HG02588 (cell line): ENCODE measurements at regions not wholly inside any gene's neighbourhood (a gene's known extent, or its start where the extent isn't known, plus 50 kb on each side); places are given as distances from the start of the nearest gene placed in this dataset.

Experiments
- ATAC-seq: cut with Tn5 transposase; IDR thresholded peaks from one replicate; pipeline ENCODE4 v1.9.1; 2021; ENCODE audit warnings: mild to moderate bottlenecking, moderate library complexity; ENCODE audit not compliant: unreplicated experiment

DNA sequence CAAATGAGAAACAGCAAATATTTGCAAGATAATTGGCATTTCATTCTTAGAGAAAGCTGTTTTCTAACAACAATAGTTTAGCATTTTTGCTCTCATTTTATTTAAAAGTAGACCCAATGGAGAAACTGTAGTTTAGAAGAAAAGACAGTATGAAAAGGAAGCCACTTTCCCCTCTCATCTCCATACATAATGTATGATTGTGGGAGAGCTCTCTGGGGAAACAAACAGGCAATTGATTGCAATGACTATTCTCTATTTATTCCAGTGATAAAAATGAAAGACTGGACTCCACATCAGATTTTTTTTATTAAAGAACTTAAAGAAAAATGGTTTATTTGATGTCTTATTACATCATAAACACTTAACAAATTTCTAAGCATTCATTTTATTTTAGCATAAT lies 116.8 kb upstream of the SASH1 start:
- ATAC-seq: no peak

DNA sequence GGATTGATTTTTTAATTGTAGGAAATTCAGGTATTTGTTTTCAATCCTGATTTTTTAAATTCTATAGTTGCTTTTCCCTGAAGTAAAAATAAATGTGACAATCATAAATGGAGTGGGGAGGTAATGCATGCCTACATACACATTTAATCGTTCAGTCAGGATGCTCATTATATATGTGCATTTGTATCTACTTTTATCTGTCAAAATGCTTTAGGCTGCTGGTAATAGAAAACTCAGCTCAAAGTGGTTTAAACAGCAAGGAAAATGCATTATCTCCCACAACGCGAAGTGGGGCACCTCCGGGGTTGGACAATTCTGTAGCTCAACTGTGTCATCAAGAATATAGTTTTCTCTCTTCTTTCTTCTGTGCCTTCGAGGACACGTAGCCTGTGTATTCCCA lies 116.4 kb upstream of the SASH1 start:
- no peak for ATAC-seq

DNA sequence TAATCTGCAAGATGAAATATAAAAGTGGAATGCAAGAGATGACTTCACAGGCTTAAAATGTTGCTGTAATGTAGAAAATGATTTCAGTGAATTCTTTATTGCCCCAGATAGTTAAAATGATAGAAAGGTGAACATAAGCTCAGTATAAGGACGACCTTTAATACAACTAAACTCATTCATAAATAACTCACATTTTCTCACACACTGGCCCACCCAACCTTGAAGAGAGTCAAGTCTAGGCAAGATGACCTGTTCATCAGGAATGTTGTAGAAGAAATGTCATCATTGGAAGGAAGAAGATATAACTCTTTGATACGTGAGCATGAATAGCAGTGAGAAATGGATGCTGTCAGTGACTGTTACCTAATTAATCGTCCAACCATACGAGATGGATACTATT lies 111.1 kb upstream of the SASH1 start:
- ATAC-seq: no peak

DNA sequence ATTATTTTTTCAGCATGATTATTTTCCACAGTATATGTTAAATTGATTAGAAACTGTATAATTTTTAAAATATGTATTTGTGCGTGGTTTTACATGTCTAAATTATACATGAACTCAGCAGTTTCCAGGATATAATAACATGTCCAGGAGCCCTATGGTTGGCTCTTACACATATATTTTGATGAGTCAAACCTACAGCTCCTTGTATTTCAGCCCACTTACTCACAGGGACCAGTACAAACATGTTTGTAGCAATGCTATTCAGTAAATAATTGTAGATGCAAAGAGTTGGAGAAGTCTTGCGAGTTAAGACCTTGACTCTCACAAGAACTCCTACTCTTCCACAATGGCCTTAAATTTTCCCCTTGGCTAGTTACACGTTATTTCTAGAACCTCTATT lies 107.2 kb upstream of the SASH1 start:
- ATAC-seq: no peak

DNA sequence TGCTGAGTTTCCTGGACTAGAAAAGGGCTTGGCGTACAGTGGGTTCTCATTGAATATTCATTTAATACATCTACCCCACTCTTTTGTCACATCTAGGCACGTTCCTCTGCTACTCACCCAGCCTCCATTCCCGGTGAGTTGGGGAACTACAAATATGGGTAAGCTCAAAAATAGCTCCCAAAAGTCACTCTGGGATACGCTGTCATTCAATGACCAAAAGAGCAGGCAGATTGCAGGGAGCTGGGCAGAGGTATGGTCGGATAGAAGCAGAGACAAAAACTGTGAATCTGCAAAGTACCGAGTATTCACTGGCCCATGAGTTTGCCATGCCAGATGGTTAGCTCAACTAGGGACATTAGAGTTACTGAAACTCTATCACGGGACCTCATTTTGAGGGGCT lies 103.9 kb upstream of the SASH1 start:
- ATAC-seq: no peak

DNA sequence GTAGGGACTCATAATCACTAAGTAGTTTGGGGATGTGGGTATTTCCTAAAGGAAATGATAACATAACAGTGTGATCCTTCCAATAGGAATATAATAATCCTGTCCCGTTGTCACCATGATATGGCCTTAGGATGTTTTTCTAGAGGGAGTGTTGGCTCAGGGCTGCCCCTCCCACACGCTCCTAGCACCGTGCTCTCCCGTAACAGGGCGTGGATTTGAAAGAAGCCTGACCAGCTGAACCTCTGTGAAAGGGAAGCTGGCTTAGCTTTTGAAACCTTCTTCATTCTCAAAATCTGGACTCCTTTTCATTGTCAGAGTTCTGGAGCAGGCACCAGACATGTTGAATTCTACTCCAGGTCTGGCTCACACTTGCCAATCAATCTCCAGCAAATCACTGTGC lies 103.4 kb upstream of the SASH1 start:
- ATAC-seq: no peak

DNA sequence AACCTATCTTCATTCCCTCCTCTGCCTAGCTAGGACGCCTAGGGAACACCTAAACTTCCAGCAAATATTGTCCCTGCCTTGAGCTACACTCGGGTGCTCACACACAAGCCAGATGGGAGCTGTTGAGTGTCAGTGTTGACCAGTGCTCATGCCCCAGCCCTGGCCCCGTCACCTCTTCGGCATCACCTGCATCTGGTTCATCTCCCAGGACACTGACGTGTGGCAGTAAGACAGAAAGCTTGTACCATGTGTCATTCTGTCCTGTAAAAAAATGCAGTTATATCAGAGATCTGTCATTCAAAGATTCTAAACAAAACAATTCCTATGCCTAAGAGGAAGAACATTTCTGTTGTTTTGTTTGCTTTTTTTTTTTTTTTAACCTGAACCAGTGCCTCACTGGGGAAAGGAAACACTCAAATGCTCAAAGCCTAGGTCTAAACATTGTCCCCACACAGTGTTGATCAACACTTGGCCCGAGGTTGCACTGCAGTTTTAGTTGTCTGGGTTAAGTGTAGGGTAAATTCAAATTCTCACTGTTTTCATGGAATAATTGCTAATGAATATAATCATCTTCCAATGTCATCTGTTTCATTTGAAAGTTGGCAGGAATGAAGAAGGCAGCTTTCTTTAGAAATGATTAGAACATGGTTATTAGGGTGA lies 102.7 kb upstream of the SASH1 start:
- ATAC-seq: no peak

DNA sequence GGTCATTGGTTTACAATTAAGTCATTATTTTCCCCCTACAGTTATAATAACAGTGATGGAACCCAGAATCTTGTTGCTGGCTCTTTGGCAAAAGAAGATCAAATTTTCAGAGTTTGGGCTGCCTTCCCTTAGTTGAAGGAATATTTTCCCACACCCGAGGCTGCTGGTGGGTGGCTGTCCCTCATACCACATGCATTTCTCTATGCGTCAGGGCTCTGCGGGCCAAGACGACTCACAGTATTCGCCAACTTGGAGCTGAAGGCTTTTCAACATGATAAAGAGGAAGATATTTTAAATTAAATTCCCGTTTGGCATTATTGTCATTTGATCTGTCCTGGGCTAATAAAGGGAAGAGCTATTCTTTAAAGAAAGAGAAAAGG lies 102.2 kb upstream of the SASH1 start:
- no peak for ATAC-seq

DNA sequence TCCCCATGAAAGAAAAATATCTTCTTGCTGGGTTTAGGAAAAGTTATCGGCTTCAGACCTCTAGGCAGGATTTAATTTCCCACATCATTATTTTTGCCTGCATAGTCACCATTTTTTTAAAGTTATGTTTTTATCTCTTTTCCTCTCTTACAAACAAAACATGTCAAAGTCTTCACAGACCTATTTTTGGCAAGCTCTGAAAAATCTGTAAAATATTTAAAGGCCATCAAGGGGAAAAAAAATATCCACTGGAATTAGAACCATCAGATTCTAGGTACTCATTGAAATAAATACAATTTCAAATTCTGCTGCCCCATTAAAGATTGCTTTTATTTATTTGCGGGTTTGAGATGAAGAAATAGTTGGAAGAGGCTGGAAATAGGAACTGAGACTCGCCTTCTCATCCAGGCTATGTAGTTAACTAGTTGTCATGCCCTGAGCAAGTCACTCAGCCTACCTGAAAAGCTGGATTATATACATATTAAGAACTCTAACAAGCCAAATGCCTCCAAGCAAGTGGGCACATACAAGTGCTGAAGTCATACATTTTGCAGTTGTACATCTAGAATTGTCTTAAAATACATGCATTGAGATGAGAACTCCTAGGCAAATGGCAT lies 101.7 kb upstream of the SASH1 start:
- no peak for ATAC-seq

DNA sequence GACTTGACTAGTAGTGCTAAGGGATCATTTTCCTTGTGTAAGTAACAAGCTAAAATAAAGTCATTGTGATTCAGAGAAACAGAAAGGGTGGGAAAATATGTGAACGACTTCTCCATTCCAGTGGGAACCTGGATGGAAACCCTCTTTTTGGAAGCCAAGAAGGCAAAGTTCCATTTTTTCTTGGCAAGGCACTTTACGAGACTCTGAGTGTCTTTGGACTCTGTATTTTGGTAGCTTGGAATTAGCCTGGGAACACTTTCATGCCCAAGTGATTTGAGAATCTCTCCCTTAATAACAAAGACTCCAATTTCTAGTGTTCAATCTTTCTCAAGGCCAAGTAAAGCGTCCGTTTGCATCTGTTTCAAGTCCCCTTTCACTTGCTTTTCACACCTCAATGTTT lies 100.5 kb upstream of the SASH1 start:
- no peak for ATAC-seq

DNA sequence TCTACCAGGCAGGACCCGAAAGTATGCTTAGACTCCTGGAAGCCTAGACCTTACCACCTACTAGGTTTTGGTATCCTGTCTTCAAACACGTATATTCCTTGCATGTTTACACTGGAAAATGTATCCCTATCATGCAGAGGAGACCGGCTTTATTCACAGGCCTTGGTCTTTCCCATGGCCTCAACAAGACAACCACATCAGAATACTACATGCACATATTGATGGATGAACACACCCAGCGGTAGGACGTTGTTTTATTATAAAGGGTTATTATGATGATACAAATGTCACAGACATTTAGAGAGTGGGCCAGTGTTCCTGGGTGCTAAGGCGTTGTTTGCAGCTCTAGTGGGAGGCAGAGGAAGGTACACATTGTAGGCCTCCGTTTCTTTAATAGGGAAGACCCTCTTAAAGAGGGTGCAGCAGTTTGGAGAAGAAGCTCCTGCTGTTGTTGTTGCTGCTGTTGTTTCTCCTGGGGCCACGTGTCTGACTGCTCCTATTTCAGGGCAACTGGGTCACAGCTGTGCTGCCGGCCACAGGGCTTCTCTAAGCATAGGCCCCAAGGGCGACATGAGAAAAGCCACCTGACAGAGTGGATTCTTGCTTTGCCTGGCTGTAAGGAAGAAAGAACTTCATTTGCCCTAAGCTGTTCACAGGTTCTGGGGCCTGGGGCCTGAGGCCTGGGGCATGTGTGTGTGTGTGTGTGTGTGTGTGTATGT lies 98.3 kb upstream of the SASH1 start:
- no peak for ATAC-seq

DNA sequence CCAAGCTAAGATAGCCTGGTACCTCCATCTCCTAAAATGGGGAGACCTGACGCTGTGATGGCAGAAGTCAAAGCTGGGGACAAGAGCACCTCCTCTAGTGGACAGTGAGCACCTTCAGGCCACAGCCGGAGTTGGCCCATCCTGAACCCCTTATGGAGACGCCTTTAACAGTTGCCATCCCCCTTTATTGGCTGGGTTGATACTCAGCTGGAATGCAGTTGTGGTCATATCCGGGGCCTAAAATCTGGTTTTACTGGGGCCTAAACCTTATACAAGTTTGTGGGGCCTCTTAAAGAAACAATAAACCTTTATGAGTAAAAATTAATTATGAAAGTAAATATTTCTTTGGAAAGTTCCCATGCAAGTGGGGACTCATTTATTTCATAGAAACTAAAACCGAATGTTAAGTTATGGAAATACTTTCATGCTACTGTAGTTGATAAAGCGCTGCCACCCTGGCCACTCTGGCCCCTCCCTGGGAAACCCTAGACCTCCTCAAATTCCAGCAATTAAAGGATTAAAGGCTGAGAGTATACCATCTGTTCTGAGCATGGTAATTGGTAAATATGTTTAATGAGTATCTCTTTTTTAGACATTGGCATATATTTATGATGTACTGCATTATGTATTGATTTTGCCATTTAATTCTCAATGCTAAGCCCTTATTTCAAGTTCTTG lies 95.1 kb upstream of the SASH1 start:
- no peak for ATAC-seq

DNA sequence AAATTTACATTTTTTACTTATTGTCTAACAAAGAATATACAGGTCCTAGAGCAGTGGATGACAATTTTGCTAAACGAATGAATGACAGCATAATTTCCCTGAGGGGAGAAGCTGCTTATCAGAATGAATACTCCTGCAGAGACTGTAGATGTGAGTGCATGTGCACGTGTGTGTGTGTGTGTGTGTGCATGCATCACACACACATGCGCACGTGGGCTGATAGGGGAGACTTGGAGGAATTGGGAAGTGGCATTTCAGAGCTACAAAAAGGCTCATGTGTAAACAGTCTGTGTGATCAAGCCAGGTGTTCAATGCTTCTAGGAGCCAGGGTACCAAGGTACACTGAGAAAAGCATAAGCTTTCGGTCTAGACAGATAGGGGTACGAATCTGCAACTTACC lies 93.5 kb upstream of the SASH1 start:
- no peak for ATAC-seq

DNA sequence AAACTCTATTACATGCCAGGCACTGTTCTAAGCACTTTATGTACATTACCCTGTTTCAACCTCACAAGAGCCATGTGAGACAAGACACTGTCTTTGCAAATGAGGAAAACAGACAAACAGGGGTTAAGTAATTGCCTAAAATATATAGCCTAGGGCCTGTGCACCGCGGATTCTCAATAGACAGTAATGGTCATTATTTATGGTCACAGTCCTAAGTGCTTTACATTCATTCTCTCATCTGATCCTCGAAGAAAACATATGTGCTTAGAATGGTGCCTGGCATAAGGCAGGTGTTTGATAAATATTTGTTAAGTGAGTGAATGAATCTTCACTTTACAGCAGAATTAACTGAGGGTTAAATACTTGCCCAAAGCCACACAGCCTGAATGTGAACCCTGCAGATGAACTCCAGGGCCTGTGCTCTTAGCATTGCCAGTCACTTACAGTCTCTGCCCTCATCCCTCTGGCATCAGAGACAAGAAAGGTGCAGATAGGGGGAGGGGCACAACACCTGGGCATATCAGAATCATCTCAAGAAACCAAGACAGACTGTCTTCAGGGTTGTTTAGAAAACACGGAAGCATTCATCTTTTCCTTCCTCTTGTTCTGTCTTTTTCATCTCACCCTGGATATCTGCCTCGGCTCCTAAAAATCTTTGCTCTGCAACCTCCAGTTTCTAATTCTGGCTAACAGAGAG lies 92.8 kb upstream of the SASH1 start:
- no peak for ATAC-seq

DNA sequence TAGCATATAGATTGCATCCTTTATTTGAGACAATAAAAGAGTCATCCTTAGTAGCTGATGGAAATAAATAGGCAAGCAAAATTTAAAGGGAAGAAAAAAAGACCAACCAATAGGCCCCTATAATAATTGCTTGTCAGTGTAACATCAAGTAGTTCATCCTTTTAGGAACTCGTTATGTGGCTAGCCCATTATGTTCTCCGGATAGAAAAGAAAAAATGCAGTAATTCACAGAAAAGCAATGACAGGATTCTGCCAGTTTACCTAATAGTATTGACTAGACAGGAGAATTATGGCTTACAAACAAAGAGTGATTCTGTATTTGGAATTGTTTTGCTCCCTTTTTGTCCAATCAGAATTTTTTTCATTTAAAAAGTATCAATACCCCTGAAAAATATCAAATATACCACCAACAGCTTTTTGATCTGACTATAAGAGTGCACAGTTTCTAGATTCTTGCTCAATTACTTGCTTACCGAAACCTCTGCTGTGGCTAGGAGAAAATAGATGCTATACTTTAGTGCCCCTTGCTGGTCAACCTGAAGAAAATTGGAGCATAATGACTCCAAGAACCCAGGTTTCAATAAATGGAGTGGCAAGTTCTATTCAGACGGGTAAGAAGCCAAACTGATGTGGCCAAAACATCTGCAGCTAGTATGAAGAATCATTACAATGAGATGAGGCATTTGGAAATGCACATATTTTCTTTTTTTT lies 91.5 kb upstream of the SASH1 start:
- no peak for ATAC-seq

DNA sequence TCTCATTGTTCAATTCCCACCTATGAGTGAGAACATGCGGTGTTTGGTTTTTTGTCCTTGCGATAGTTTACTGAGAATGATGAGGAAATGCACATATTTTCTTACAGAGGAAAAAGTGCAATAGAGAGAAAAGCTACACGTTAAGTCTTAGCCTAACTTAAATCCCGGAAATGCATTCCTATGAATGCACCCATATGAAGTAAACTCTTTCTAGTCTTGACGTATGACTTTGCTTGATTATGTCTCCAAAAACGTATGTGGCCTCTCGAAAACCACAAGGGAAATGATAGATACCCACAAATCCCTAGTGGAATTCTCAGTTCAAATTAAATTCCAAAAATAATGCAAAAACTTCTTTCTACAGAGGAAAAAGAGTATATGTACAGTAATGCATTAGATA lies 90.7 kb upstream of the SASH1 start:
- ATAC-seq: no peak

DNA sequence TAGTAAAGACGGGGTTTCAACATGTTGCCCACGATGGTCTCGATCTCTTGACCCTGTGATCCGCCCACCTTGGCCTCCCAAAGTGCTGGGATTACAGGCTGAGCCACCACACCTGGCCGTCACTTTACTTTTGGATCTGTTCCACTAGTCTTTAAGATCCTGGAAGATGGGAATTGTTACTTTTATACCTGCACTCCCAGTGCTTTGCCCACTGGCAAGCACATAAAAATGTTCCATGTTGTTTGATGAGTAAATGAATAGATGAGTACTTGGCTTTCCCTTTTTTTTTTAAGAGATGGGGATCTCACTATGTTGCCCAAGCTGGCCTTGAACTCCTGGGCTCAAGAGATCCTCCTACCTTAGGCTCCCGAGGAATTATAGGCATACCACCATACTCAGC lies 84.8 kb upstream of the SASH1 start:
- no peak for ATAC-seq

DNA sequence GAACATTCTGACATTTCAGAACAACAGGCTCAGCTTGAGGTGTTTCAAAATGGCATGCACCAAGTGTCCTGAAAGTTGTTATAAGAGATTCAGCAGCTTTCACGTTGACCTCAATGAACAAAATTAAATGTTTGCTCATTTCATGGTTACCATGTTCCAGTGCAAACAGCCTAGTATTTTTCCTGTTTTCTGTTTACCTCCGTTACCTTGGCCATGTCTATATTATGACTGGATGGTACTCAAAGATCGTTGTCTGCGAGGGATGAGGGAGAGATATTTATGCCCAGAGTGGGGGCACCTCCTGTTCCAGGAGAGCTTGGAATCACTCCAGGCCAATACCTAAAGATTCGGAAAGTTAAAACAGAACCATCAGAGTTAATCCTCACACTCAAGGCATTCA lies 83.8 kb upstream of the SASH1 start:
- ATAC-seq: no peak

DNA sequence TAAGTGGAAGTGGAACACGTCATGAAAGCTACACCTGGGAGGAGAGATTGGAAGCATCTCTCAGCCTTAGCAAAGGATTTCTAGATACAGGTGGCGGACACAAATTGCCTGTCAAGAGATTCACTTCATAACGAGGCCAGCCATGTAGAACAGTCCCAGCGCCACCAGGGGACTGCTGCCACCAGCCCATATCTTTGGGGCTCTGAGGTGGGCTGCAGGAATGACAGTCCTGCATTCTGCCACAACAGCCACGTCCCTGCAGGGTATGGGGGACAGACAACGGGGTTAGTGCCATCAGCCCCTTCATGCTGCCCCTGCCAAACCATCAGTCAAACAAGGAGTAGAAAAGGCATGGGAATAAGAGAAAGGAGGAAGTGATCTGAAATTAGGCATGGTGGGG lies 81.2 kb upstream of the SASH1 start:
- no peak for ATAC-seq

DNA sequence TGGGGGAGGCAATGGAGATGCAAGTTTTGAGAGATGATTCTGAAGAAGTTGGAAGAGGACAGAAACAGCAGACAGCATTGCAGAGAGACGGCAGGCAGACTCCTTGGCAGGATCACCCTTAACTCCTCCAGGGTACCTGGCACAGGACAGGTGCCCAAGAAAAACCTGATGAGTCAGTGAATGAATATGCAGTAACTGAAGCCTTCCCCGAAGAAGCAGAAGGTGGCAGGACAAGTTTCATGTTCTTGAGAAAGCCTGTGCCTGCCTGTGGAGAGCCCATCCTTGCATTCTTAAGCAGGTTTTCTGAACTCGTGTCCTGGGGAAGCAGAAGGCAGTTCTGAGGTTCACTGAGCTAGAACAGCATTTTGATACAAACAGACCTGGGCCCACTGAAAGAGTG lies 79.6 kb upstream of the SASH1 start:
- ATAC-seq: no peak

DNA sequence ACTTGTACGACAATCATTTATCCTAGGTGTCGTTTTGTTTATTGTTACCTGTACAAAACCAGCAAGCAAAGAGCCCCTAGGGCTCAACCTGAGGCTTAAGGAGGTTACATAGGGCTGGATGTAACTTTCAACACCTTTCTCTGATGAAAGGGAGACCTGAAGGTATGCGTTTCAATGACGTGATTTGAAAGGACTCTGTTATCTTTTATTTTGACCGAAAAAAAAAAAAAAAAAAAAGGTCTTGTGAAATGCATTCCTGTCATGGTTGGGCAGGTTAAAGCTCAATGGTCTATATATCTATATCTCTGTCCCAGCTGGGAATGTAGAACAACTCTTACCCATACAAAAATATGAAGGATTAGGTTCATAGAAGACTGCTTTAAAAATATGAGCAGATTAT lies 78.7 kb upstream of the SASH1 start:
- ATAC-seq: no peak
